Kidney glomerular epithelial cell (primary cell): ENCODE measurements at regions not wholly inside any gene's neighbourhood (a gene's known extent, or its start where the extent isn't known, plus 50 kb on each side); places are given as distances from the start of the nearest gene placed in this dataset.

ENCODE experiments used
- DNase-seq: peaks from one replicate; lab custom pipeline; 2025; lab: John Stamatoyannopoulos, UW

DNA sequence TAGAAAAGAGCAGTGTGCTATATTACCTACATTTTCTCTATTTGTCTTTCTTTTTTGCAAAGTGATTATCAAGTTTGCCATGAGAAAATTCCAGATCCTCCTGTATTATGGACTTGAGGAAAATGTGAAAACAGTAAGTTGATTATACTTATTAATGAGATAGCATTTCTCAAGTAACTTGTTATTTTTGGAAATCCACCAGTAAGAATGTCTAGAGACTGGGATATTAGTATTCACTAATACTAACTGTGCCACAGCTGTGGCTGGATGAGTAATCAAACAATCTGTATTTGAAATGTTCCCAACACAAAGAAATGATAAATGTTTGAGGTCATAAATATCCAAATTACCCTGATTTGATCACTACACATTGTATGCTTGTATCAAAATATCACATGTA lies 147.0 kb upstream of the CTSO start:
- no peak for DNase-seq

DNA sequence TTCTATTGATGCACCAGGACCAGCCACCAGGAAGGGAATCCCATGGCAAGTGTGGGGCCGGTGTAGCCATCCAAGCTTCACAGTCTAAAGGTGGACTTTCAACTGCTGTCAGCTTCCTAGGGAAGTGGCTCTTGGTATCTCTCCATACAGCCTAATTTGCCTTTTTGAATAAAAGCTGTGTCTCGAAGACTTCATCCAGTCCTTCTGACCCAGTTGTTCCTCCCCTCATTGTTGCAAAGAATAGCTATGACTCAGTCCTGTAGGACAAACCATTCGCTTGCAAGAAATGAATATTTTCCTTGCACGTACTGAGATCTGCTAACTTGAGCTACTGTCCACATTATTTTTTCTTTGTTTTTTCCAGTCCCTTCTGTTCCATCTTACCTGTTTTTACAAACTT lies 145.1 kb upstream of the CTSO start:
- DNase-seq = no peak

DNA sequence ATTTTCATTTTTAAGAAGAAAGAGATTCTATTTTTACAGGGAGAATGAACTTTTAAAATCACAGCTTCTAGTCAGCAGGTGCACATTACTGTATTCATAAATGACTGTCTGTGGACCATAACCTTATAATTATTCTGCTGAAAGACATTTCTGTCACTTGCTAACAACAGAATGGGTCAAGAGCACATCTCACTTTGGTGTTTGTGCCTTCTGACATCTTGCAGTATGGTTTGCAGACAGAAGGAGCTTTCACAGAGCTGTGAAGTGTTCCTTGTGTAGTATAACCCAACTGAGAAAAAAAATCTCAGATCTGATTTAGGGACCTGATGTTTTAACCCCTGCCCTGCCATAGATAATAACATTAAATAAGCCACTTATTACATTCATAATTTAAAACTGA lies 131.4 kb upstream of the CTSO start:
- no peak for DNase-seq

DNA sequence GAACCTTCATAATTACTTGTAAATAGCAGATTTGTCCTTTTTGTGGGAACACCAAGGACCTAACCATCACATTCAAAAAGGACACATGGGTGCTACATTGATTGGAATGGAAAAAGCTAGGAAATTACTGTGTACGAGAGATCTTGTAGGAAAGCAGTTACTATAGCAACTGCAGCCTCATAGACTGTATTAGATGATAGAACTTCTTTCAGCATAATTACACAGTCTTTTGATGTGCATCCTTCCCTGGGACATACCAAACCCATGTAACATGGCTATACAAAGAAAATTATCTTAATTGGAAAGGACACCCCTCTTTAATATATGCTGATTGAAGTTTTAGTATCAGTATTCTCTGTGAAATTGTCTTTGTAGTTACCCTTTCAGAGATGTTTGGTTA lies 130.7 kb upstream of the CTSO start:
- DNase-seq = no peak

DNA sequence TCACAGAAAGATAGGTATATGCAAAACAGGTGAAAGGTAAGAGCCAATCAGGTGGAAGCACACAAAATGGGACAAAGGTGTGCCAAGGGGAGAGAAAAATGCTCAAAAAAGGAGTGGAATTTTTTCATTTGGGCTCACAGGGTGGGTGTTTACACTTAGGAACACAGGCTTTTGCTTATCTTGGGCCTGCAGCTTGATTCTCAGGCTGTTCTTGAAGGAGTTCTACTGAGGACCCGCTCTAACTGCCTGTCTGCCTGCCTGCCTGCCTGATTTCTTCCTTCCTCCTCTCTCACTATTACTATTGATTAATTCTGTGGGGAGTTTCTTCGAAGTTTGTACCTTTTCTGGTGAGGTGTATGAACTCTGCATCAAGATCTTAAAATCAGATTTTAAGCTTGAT lies 120.3 kb upstream of the CTSO start:
- no peak for DNase-seq

DNA sequence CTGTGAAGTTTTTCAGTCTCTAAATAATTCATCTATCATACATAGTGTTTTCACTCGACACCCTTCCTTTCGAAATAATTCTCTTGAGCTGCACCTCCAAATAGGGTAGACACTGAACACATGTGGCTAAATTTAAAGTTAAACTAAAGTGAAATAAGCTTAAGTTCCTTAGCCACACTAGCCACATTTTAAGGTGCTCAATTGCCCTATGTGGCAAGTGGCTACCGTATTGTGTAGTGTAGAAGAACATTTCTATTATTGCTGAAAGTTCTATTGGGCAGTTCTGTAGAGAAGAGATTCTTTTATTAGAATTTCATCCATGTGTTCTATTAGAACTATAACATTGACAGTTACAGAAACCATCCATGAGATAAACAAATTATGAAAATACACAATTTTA lies 107.0 kb upstream of the CTSO start:
- no peak for DNase-seq

DNA sequence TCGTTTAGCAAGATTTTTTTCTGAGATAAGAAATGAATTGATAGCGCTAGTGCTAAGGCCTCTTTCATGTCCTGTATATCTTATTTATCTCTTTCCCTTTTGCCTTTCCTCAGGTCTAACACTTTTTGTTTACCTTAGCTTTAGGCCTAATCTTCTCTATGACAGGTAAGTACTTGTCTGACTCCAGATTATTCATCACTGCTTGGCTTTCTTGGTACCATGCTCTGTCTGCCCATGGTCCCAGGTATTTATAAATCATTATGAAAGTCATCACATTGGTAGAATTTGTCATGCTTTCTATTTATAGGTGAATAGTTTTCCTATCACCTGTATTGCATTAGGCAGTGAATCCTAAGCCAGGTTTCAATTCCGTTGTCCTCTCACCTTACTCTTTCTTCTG lies 99.5 kb upstream of the CTSO start:
- no peak for DNase-seq

DNA sequence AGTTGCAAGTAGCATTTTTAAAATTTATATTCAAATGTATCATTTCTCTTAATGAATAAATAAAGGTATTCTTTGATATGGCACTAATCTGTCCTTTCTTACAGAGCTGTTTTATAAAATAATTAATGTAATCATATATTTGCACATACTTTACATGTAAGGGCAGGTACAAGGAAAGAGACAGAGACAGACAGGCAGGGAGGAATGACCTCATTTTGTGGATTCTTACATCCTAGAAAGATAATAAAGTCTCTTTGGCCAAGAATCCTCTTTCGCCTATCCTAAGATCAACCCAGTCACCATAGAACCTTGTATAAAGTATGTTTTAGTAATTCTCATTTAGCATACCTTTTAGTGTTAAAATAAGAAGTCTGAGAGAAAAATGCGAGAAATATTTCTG lies 98.5 kb upstream of the CTSO start:
- no peak for DNase-seq

DNA sequence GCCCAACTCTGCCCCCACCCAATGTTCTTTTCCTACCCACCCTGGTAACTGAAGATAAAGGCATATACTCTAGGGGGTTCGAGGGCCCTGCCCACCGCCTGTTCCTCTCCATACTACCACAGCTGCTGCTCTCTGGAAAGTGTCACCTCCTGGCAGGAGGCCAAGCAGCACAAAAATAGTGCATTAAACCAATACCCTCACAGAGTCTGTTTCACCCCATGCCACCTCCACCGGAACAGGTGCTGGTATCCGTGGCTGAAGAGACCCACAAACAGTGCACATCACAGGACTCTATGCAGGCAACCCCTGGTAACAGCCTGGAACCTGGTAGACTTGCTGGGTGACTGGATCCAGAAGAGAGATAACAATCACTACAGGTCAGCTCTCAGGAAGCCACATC lies 85.1 kb upstream of the CTSO start:
- no peak for DNase-seq

DNA sequence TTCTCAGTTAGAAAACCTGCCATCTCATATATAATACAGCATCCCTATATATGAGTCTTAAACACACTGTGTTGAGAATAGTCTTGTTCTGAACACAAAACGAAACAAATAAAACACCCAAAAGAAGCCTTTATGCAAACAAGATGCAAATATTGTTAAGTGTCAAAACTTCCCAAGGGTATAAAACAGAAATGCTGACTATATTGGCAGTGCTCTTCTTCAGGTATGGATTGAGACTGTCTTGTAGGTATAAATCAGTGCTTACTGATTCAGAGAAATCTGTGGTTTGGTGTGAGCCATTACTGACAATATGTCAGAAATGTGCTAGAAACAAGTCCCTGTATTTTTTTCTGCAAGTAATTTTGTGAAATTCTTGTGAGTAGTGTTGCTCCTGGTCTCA lies 82.8 kb upstream of the CTSO start:
- no peak for DNase-seq

DNA sequence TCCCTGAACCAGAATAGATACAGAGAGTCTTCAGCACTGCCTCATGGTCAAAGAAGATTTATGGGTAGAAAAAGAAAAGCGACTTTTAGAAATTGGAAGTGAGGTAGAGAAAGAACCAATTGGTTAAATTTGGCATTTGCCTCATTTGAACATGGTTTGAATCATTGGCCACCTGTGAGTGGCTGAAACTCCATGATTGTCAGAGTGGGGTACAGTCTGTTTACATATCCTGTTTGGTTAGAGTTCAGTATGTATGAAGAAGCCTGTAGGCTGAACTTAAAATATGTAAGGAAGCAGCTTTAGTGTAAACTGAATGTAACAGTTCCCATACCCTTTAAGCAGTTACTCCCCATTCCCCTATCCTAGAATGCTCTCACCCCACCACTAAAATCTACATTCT lies 76.0 kb upstream of the CTSO start:
- no peak for DNase-seq

DNA sequence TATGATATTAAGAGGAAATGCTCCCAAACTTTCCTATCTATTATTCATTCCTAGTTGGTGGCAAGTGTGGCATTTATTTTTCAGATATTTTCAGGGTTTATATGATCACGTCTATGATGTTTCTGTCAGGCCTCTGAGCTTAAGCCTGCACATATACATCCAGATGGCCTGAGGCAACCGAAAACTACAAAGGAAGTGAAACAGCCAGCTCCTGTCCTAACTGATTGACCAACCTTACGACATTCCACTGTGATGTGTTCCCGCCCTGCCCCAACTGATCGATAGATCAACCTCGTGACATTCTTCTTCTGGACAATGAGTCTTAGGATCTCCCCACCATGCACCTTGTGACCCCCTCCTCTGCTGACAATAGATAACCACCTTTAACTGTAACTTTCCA lies 67.6 kb upstream of the CTSO start:
- no peak for DNase-seq

DNA sequence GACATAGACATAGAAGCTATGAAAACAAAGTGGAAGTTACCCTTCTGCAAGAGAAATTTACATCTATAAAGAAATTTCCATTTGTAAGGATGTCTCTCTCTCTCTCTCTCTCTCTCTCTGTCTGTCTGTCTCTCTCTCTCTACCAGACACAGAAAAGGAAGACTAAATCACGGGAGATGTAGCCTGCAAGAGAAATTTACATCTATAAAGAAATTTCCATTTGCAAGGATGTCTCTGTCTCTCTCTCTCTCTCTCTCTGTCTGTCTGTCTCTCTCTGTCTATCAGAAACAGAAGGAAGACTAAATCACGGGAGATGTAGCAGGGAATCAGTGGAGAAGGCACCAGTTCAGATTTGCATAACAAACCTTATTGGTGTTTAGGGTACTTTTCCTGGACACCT lies 65.6 kb upstream of the CTSO start:
- no peak for DNase-seq

DNA sequence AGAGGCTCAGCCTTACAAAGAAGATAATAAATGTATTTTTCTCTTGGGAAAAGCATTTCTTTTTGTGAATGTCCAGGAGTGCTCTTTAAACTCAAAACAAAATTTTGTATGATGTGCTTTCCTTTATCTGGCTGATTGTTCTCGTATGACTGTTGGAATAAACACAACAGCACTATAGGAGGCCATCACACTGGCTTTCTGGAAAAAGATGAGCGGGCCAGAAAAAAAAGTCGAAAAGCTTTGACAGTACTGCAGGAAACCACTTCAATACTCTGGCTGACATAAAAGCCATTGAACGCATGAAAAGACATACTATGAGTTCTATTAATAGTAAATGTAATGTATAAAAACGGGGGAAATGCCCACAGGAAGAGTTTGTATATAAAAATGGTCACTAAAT lies 64.7 kb upstream of the CTSO start:
- DNase-seq = no peak

DNA sequence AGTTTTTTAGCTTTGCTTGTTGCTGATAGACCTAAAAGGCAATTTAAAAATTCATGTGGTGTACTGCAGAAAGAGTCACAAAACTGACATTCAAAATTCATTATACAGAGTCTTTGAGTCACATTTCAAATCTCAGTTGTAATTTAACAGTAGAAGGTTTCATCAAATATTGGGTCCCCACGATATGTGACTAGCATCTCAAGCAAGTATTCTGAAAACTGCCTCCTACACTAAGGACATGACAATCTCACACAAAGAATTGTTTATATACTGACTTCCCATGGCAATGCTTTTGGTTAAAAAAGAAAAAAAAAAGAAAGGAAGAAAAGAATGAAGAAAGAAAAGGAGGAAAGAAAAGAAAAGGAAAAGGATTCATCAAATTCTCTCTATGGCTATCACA lies 62.1 kb upstream of the CTSO start:
- no peak for DNase-seq

DNA sequence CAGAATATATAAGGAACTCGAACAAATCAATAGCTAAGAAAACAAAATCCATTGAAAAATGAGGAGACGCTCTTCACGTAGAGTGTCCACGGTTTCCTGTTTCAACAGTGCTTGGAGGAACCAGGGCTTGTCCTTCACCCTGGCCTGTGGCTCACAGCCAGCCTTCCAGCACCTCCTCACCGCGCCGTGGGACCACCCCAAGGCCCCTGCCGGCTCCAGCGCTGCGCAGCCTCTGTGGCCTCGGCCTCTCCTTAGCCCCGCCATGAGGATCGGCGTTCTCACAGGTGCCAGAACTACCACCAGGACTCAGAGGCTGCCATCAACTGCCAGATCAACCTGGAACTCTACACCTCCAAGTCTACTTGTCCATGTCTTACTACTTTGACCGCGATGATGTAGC lies 52.5 kb upstream of the CTSO start:
- no peak for DNase-seq
